CD8-positive, alpha-beta memory T cell (primary cell): ENCODE measurements at regions not wholly inside any gene's neighbourhood (a gene's known extent, or its start where the extent isn't known, plus 50 kb on each side); places are given as distances from the start of the nearest gene placed in this dataset.

Experiments used
- CTCF ChIA-PET: fragments of 350-600 bp; sonication (Branson Sonifier 250); formaldehyde crosslinking; loops from one replicate; lab custom pipeline; 2021; ENCODE audit warnings: antibody characterized with exemption; lab: Charles Lee
- POLR2A ChIA-PET: fragments of 350-600 bp; sonication (Branson Sonifier 250); formaldehyde crosslinking; loops from one replicate; lab custom pipeline; 2021; ENCODE audit warnings: antibody characterized with exemption; lab: Charles Lee
- DNase-seq, 5 donors: peaks; one replicate each; pipeline versions ENCODE4 v3.0.0 to v3.0.0-alpha.2; 2020 to 2022; ENCODE audit warnings: mixed read lengths in 1 of 5
- H3K27ac ChIP-seq: one replicate; pipeline ENCODE4 v1.7.0; 2013; ENCODE audit warnings: low read depth, mild to moderate bottlenecking, low read length, moderate library complexity
- H3K27me3 ChIP-seq: 2 replicates; pipeline ENCODE4 v1.7.0; 2013; ENCODE audit warnings: low read length, mild to moderate bottlenecking; ENCODE audit not compliant: insufficient read depth, poor library complexity, severe bottlenecking
- H3K36me3 ChIP-seq: 2 replicates; pipeline ENCODE4 v1.7.0; 2013; ENCODE audit warnings: mild to moderate bottlenecking, low read length, moderate library complexity; ENCODE audit not compliant: insufficient read depth
- H3K4me1 ChIP-seq: 2 replicates; pipeline ENCODE4 v1.7.0; 2013; ENCODE audit warnings: mild to moderate bottlenecking, low read length, moderate library complexity; ENCODE audit not compliant: insufficient read depth
- H3K4me3 ChIP-seq: 2 replicates; pipeline ENCODE4 v1.7.0; 2013; ENCODE audit warnings: mild to moderate bottlenecking, low read length
- H3K9me3 ChIP-seq: 2 replicates; pipeline ENCODE4 v1.7.0; 2013; ENCODE audit warnings: mild to moderate bottlenecking, low read length
- H3K27ac Mint-ChIP-seq, 8 donors: one replicate each; pipeline ENCODE4 v1.8.0; 2020 to 2021; ENCODE audit warnings: mixed read lengths in 8 of 8, mild to moderate bottlenecking in 6 of 8, inconsistent platforms in 3 of 8, moderate library complexity in 3 of 8
- H3K27me3 Mint-ChIP-seq, 2 donors: one replicate each; pipeline ENCODE4 v1.8.0; 2020 to 2021; ENCODE audit warnings: mixed read lengths in 2 of 2, mild to moderate bottlenecking in 1 of 2, moderate library complexity in 1 of 2
- H3K36me3 Mint-ChIP-seq, 3 donors: one replicate each; pipeline ENCODE4 v1.8.0; 2020 to 2021; ENCODE audit warnings: mixed read lengths in 3 of 3, inconsistent platforms in 1 of 3, mild to moderate bottlenecking in 1 of 3
- H3K4me1 Mint-ChIP-seq, 3 donors: one replicate each; pipeline ENCODE4 v1.8.0; 2020 to 2021; ENCODE audit warnings: mixed read lengths in 3 of 3, inconsistent platforms in 1 of 3, mild to moderate bottlenecking in 1 of 3
- H3K4me3 Mint-ChIP-seq, 7 donors: one replicate each; pipeline ENCODE4 v1.8.0; 2020 to 2021; ENCODE audit warnings: mixed read lengths in 7 of 7, mild to moderate bottlenecking in 6 of 7, moderate library complexity in 4 of 7, inconsistent platforms in 2 of 7
- H3K9me3 Mint-ChIP-seq, 5 donors: one replicate each; pipeline ENCODE4 v1.8.0; 2020 to 2022; ENCODE audit warnings: mixed read lengths in 5 of 5, mild to moderate bottlenecking in 3 of 5, moderate library complexity in 2 of 5, inconsistent platforms in 1 of 5

GRCh38 chr3:127487196-127487595 lies 103.3 kb downstream of the TPRA1 start:
- Mint-ChIP-seq H3K36me3 (no peaks in the 10 kb centered on the region), H3K9me3 (peaks cover 0 to 2% (median 0%) of the 10 kb centered on the region in 5 donors), H3K4me3 (no peak overlapping the region), H3K27ac (no peak overlapping the region), H3K4me1 (peaks cover 2 to 15% (median 14%) of the 10 kb centered on the region in 3 donors), H3K27me3 (peaks cover 29 to 54% of the 10 kb centered on the region in 2 donors)
- Histone ChIP-seq H3K9me3 (no peaks in the 10 kb centered on the region), H3K36me3 (no peaks in the 10 kb centered on the region), H3K4me1 (no peaks in the 10 kb centered on the region), H3K4me3 (no peak overlapping the region), H3K27ac (no peak overlapping the region), H3K27me3 (no peaks in the 10 kb centered on the region)
- ChIA-PET CTCF (no interaction called here), POLR2A (no interaction called here)
- DNase-seq = no peak

GRCh38 chr3:127486321-127486944 lies 104.1 kb downstream of the TPRA1 start:
- no peak overlapping the region for H3K27ac Mint-ChIP-seq
- Histone ChIP-seq H3K4me1 (no peaks in the 10 kb centered on the region), H3K36me3 (no peaks in the 10 kb centered on the region), H3K27me3 (no peaks in the 10 kb centered on the region), H3K27ac (no peak overlapping the region), H3K4me3 (no peak overlapping the region), H3K9me3 (no peaks in the 10 kb centered on the region)
- no peaks in the 10 kb centered on the region for H3K36me3 Mint-ChIP-seq
- ChIA-PET POLR2A (no interaction called here), CTCF (no interaction called here)
- H3K4me1 Mint-ChIP-seq = peaks cover 2 to 15% (median 14%) of the 10 kb centered on the region in 3 donors
- peaks cover 29 to 54% of the 10 kb centered on the region in 2 donors for H3K27me3 Mint-ChIP-seq
- H3K4me3 Mint-ChIP-seq = no peak overlapping the region
- DNase-seq = no peak
- H3K9me3 Mint-ChIP-seq = peaks cover 0 to 2% (median 0%) of the 10 kb centered on the region in 5 donors

- Histone ChIP-seq H3K27ac (no peak overlapping the region), H3K9me3 (no peaks in the 10 kb centered on the region), H3K4me1 (no peaks in the 10 kb centered on the region), H3K36me3 (no peaks in the 10 kb centered on the region), H3K27me3 (no peaks in the 10 kb centered on the region), H3K4me3 (no peak overlapping the region)
- ChIA-PET POLR2A (no interaction called here), CTCF (no interaction called here)
- no peaks in the 10 kb centered on the region for H3K36me3 Mint-ChIP-seq
- H3K9me3 Mint-ChIP-seq = peaks cover 0 to 2% (median 0%) of the 10 kb centered on the region in 5 donors
- peaks cover 2 to 15% (median 14%) of the 10 kb centered on the region in 3 donors for H3K4me1 Mint-ChIP-seq
- peaks cover 29 to 50% of the 10 kb centered on the region in 2 donors for H3K27me3 Mint-ChIP-seq
- no peak for DNase-seq
- no peak overlapping the region for H3K4me3 Mint-ChIP-seq
- H3K27ac Mint-ChIP-seq = no peak overlapping the region
Observed at GRCh38 chr3:127485396-127486170, 105.0 kb downstream of the TPRA1 start.

- ChIA-PET POLR2A (no interaction called here), CTCF (no interaction called here)
- H3K4me3 ChIP-seq = no peak overlapping the region
- no peak overlapping the region for H3K27ac ChIP-seq
- no peak for DNase-seq
- H3K4me1 ChIP-seq = no peaks in the 10 kb centered on the region
- Mint-ChIP-seq H3K27ac (no peak overlapping the region), H3K9me3 (peaks cover 0 to 2% (median 0%) of the 10 kb centered on the region in 5 donors), H3K36me3 (no peaks in the 10 kb centered on the region), H3K27me3 (peaks cover 28 to 48% of the 10 kb centered on the region in 2 donors), H3K4me1 (peaks cover 2 to 15% (median 14%) of the 10 kb centered on the region in 3 donors), H3K4me3 (no peak overlapping the region)
- H3K36me3 ChIP-seq = no peaks in the 10 kb centered on the region
- no peaks in the 10 kb centered on the region for H3K27me3 ChIP-seq
- no peaks in the 10 kb centered on the region for H3K9me3 ChIP-seq
Observed at GRCh38 chr3:127484601-127485388, 105.7 kb downstream of the TPRA1 start.

GRCh38 chr3:127483902-127484591 lies 106.5 kb downstream of the TPRA1 start:
- CTCF ChIA-PET = no interaction called here
- POLR2A ChIA-PET = no interaction called here
- Mint-ChIP-seq H3K9me3 (peaks cover 0 to 2% (median 0%) of the 10 kb centered on the region in 5 donors), H3K27me3 (peaks cover 26 to 42% of the 10 kb centered on the region in 2 donors), H3K4me3 (peak overlapping the region in 1 of 7 donors; percentile 22), H3K36me3 (no peaks in the 10 kb centered on the region), H3K27ac (no peak overlapping the region), H3K4me1 (peaks cover 2 to 15% (median 14%) of the 10 kb centered on the region in 3 donors)
- Histone ChIP-seq H3K4me1 (no peaks in the 10 kb centered on the region), H3K4me3 (no peak overlapping the region), H3K36me3 (no peaks in the 10 kb centered on the region), H3K27ac (no peak overlapping the region), H3K27me3 (no peaks in the 10 kb centered on the region), H3K9me3 (no peaks in the 10 kb centered on the region)
- no peak for DNase-seq

- Histone ChIP-seq H3K36me3 (no peaks in the 10 kb centered on the region), H3K27ac (no peak overlapping the region), H3K27me3 (no peaks in the 10 kb centered on the region), H3K4me1 (no peaks in the 10 kb centered on the region), H3K9me3 (no peaks in the 10 kb centered on the region), H3K4me3 (no peak overlapping the region)
- Mint-ChIP-seq H3K27ac (no peak overlapping the region), H3K9me3 (peaks cover 0 to 2% (median 0%) of the 10 kb centered on the region in 5 donors), H3K36me3 (no peaks in the 10 kb centered on the region), H3K27me3 (peaks cover 19 to 33% of the 10 kb centered on the region in 2 donors), H3K4me1 (peaks cover 2 to 15% (median 14%) of the 10 kb centered on the region in 3 donors), H3K4me3 (no peak overlapping the region)
- no peak for DNase-seq
- ChIA-PET CTCF (no interaction called here), POLR2A (no interaction called here)
Observed at GRCh38 chr3:127483005-127483641, 107.4 kb downstream of the TPRA1 start.

GRCh38 chr3:127482216-127483004 lies 108.1 kb downstream of the TPRA1 start:
- no peak for DNase-seq
- H3K36me3 ChIP-seq = no peaks in the 10 kb centered on the region
- POLR2A ChIA-PET = no interaction called here
- H3K4me1 Mint-ChIP-seq = peaks cover 2 to 15% (median 14%) of the 10 kb centered on the region in 3 donors
- H3K27ac ChIP-seq = no peak overlapping the region
- CTCF ChIA-PET = interaction anchor here (0.6 kb wide), 1 partner anchor 62 kb away, joined by 3 read pairs; no protein-coding TSS in a partner anchor
- no peaks in the 10 kb centered on the region for H3K36me3 Mint-ChIP-seq
- H3K27me3 ChIP-seq = no peaks in the 10 kb centered on the region
- no peaks in the 10 kb centered on the region for H3K9me3 ChIP-seq
- H3K27ac Mint-ChIP-seq = no peak overlapping the region
- H3K4me1 ChIP-seq = no peaks in the 10 kb centered on the region
- no peak overlapping the region for H3K4me3 Mint-ChIP-seq
- peaks cover 16 to 27% of the 10 kb centered on the region in 2 donors for H3K27me3 Mint-ChIP-seq
- peaks cover 0 to 2% (median 0%) of the 10 kb centered on the region in 5 donors for H3K9me3 Mint-ChIP-seq
- H3K4me3 ChIP-seq = no peak overlapping the region
